ENCODE measurements at regions not wholly inside any gene's neighbourhood (a gene's known extent, or its start where the extent isn't known, plus 50 kb on each side); places are given as distances from the start of the nearest gene placed in this dataset.

GRCh38 chr20:1802385-1803060 lies 92.7 kb upstream of the SIRPA start (continued):
- no peak for TF ChIP-seq ETV5 (CRISPR knock-in tag; IDR thresholded peaks at IDR 0.05; ENCODE audit: borderline replicate concordance)
- 0 out of 2 replicates have a peak, but pooled peaks have one; percentile 32 for TF ChIP-seq ZNF629 (CRISPR knock-in tag; conservative IDR thresholded peaks at IDR 0.05)
- TF ChIP-seq KDM5A (IDR thresholded peaks at IDR 0.05; ENCODE audit: borderline replicate concordance, low read length): no peak
- 0 out of 2 replicates have a peak, but pooled peaks have one; percentile 32 for TF ChIP-seq ZNF607 (CRISPR knock-in tag; IDR thresholded peaks at IDR 0.05; ENCODE audit: borderline replicate concordance)
- TF ChIP-seq HIVEP1 (CRISPR knock-in tag; IDR thresholded peaks at IDR 0.05): 0 out of 2 replicates have a peak, but pooled peaks have one; percentile 40
- TF ChIP-seq UBTF (CRISPR knock-in tag; IDR thresholded peaks at IDR 0.05): peak; percentile 36; the same call in 1 of the 2 replicates
- peak; percentile 83; the same call in 1 of the 2 replicates for TF ChIP-seq KDM2A (CRISPR knock-in tag; IDR thresholded peaks at IDR 0.05; ENCODE audit: borderline replicate concordance, low read depth)
- TF ChIP-seq ZNF3 (CRISPR knock-in tag; IDR thresholded peaks at IDR 0.05): no peak
- peak; percentile 41 to 64; a peak in 1 of 4 replicates for TF ChIP-seq HMGXB4 (CRISPR knock-in tag; IDR thresholded peaks at IDR 0.05; ENCODE audit: borderline replicate concordance in 1 of 2, low read depth in 1 of 2)
- TF ChIP-seq ZMYM3 (CRISPR knock-in tag; IDR thresholded peaks at IDR 0.05): 0 out of 2 replicates have a peak, but pooled peaks have one; percentile 24
- TF ChIP-seq FOXP4 (CRISPR knock-in tag; IDR thresholded peaks at IDR 0.05): peak; percentile 10; the same call in 1 of the 2 replicates
- TF ChIP-seq ZBTB39 (CRISPR knock-in tag; IDR thresholded peaks at IDR 0.05): 0 out of 2 replicates have a peak, but pooled peaks have one; percentile 29
- TF ChIP-seq MTERF4 (CRISPR knock-in tag; IDR thresholded peaks at IDR 0.05): 0 out of 2 replicates have a peak, but pooled peaks have one; percentile 69
- peak; percentile 63 for TF ChIP-seq SRSF1 (optimal IDR thresholded peaks at IDR 0.05; ENCODE audit: low read depth, low read length)
- TF ChIP-seq ZNF512B (CRISPR knock-in tag; IDR thresholded peaks at IDR 0.05; ENCODE audit: borderline replicate concordance): peak; percentile 79; the same call in 1 of the 2 replicates

Measured in HepG2 (cell line).